ENCODE measurements at regions not wholly inside any gene's neighbourhood (a gene's known extent, or its start where the extent isn't known, plus 50 kb on each side); places are given as distances from the start of the nearest gene placed in this dataset.

DNA sequence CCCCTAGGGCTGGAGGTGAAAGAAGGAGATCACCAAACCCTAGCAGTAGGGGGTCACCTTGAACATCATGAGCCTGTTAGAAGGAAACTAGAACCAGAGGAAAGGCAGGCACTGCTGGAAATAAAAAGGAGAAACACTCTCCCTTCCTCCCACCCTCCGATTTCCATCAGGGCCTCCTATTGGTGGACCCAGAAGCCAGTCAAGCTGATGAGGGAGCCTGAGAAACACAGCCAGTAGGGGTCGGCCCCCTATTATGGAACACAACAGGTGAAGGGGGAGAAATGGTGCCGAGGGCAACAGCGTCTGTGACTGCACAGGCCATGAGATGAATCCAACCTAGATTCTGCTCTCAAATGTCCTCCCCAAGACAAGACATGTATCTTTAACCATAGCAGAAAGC lies 156.1 kb upstream of the LRFN2 start:
- TF ChIP-seq, protein P1, sequence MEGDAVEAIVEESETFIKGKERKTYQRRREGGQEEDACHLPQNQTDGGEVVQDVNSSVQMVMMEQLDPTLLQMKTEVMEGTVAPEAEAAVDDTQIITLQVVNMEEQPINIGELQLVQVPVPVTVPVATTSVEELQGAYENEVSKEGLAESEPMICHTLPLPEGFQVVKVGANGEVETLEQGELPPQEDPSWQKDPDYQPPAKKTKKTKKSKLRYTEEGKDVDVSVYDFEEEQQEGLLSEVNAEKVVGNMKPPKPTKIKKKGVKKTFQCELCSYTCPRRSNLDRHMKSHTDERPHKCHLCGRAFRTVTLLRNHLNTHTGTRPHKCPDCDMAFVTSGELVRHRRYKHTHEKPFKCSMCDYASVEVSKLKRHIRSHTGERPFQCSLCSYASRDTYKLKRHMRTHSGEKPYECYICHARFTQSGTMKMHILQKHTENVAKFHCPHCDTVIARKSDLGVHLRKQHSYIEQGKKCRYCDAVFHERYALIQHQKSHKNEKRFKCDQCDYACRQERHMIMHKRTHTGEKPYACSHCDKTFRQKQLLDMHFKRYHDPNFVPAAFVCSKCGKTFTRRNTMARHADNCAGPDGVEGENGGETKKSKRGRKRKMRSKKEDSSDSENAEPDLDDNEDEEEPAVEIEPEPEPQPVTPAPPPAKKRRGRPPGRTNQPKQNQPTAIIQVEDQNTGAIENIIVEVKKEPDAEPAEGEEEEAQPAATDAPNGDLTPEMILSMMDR (optimal IDR thresholded peaks at IDR 0.05 in 1 of 3, IDR thresholded peaks at IDR 0.05 in 1 of 3, conservative IDR thresholded peaks at IDR 0.05 in 1 of 3; ENCODE audit: extremely low read depth in 1 of 3, insufficient read depth in 2 of 3, low read length in 3 of 3): no peak
- no peak for TF ChIP-seq EZH2 (IDR thresholded peaks at IDR 0.05; ENCODE audit: low read length)
